ENCODE measurements at regions not wholly inside any gene's neighbourhood (a gene's known extent, or its start where the extent isn't known, plus 50 kb on each side); places are given as distances from the start of the nearest gene placed in this dataset.

DNA sequence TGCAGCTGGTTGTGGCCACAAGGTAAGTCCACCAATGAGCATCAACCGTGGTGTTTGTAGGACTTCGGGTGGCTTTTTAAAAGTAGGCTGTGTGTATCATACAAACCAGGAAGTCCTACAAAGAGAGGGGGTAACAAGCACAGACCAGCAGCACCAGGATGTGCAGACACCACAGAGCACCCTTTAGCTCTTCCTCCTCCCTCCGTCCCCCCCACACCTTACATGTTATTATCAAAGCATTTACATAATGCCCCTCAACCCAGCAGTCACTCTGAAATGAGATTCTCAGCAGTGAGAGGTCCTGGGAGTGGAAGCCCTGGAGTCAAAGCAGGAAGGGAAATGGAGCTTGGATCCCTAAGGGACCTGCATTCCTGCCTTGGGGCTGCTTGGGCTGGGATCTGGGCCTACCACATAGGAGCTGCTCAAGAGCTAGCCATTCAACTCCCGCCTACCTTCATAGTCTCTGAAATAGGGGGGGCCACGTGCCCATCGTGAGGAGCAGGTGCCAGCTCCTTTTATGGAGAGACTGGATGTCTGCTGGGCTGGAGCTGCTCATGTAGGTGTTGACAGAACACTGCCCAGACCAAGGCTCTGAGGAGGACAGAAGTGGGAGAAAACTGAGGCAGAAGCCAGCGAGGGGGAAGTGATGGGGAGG lies 90.6 kb downstream of the PSMB1 start:
- Histone ChIP-seq H3K4me3 (ENCODE audit: low read length) (no peak overlapping the region), H3K9me3 (ENCODE audit: control insufficient read depth, insufficient read depth, low read length) (peaks cover 2% of the 10 kb centered on the region), H3K27me3 (ENCODE audit: control insufficient read depth, insufficient read depth, low read length) (no peaks in the 10 kb centered on the region), H3K36me3 (ENCODE audit: control insufficient read depth, insufficient read depth, low read length) (no peaks in the 10 kb centered on the region), H3K27ac (ENCODE audit: low read length) (no peak overlapping the region), H3K4me1 (ENCODE audit: control insufficient read depth, insufficient read depth, low read length) (no peaks in the 10 kb centered on the region)
- WGBS (ENCODE audit: insufficient coverage, insufficient read length): no CpG with 5 or more reads among the region's 7 CpGs
- DNase-seq (ENCODE audit: low read depth, low spot score): no peak

DNA sequence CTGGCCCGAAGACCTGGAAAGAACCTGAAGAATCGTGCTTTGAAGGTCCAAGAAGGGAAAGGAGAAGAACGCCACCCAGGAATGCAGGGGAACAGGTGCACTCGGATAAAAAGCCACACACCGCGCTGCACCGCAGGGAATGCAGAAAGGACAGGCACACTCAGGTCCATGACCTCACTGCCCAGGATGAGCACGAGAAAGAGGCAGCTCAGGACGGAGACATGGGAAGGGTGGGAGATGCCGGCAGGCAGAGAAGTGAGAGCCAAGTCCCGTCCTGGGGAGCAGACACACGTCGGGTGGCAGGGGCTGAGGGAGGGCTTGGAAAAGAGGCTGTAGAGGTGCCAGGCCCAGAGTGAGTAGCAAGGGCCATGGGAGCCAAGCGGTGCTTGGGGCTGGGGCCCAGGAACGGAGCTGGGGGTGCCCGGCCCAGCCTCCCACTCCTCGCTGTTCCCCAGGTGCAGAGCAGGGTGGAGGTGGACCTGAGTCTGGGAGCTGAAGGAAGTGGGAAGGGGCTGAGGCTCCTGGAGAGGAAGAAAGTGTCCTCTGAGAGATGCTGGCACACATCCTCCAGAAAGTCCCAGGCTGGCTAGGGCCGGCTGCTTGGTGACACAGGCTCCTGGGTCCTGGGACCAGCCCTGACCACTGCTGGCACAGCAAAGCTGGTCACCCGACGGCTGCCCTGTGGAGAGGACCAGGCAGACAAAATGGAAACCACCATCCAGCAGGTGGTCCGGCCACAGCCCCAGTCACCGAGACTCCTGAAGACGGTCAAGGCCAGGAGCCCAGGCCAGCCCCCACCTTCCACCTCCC lies 91.3 kb downstream of the PSMB1 start:
- no CpG with 5 or more reads among the region's 23 CpGs for WGBS (ENCODE audit: insufficient coverage, insufficient read length)
- Histone ChIP-seq H3K4me3 (ENCODE audit: low read length) (no peak overlapping the region), H3K36me3 (ENCODE audit: control insufficient read depth, insufficient read depth, low read length) (no peaks in the 10 kb centered on the region), H3K27me3 (ENCODE audit: control insufficient read depth, insufficient read depth, low read length) (no peaks in the 10 kb centered on the region), H3K4me1 (ENCODE audit: control insufficient read depth, insufficient read depth, low read length) (no peaks in the 10 kb centered on the region), H3K27ac (ENCODE audit: low read length) (no peak overlapping the region), H3K9me3 (ENCODE audit: control insufficient read depth, insufficient read depth, low read length) (peaks cover 2% of the 10 kb centered on the region)
- DNase-seq (ENCODE audit: low read depth, low spot score): no peak

DNA sequence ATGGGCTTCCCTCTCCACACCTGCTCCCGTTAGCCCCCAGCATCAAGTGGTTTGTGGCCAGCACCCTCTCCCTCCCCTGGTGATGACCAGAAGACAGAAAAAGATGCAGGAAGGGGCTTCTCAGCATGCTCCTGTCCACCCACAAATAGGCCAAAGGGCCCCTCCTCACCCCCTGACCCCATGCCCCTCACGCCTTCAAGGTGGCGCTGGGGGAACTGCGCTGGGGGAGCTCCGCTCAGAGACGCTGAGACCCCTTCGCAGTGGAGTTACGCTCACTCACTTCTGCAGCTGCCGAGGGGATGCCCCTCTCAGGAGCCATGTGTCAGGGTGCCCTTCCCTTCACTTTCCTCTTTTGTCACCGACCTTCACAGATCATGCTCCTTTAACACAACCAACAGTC lies 92.0 kb downstream of the PSMB1 start:
- Histone ChIP-seq H3K4me1 (ENCODE audit: control insufficient read depth, insufficient read depth, low read length) (no peaks in the 10 kb centered on the region), H3K36me3 (ENCODE audit: control insufficient read depth, insufficient read depth, low read length) (no peaks in the 10 kb centered on the region), H3K27ac (ENCODE audit: low read length) (no peak overlapping the region), H3K27me3 (ENCODE audit: control insufficient read depth, insufficient read depth, low read length) (no peaks in the 10 kb centered on the region), H3K9me3 (ENCODE audit: control insufficient read depth, insufficient read depth, low read length) (peaks cover 2% of the 10 kb centered on the region), H3K4me3 (ENCODE audit: low read length) (no peak overlapping the region)
- DNase-seq (ENCODE audit: low read depth, low spot score): no peak
- no CpG with 5 or more reads among the region's 10 CpGs for WGBS (ENCODE audit: insufficient coverage, insufficient read length)

DNA sequence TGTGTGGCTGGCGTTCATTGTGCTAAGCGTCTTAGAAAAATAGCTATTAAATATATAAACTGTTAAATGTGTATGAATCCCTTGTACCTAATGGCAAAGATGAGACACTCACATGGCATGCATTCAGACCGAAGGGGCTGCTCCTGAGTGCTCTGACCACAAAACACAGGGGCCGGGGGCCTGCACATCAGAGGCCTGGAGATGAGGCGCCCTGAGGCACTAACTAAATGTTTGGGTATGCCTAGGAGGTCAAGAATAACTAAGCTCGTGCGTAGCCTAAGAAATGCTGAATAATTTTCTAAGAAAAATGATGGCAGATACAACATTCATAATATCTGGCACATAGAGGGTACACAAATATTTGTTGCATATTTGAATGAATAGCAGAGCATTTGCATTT lies 92.5 kb downstream of the PSMB1 start:
- H3K27me3 ChIP-seq (ENCODE audit: control insufficient read depth, insufficient read depth, low read length): no peaks in the 10 kb centered on the region
- no CpG with 5 or more reads among the region's 7 CpGs for WGBS (ENCODE audit: insufficient coverage, insufficient read length)

GRCh38 chr6:170459451-170459850 lies 93.7 kb downstream of the PSMB1 start:
- Histone ChIP-seq H3K27me3 (ENCODE audit: control insufficient read depth, insufficient read depth, low read length) (no peaks in the 10 kb centered on the region), H3K9me3 (ENCODE audit: control insufficient read depth, insufficient read depth, low read length) (no peaks in the 10 kb centered on the region), H3K4me3 (ENCODE audit: low read length) (no peak overlapping the region), H3K4me1 (ENCODE audit: control insufficient read depth, insufficient read depth, low read length) (peaks cover 1% of the 10 kb centered on the region; the same call in 1 of the 2 replicates), H3K36me3 (ENCODE audit: control insufficient read depth, insufficient read depth, low read length) (no peaks in the 10 kb centered on the region), H3K27ac (ENCODE audit: low read length) (no peak overlapping the region)
- DNase-seq (ENCODE audit: low read depth, low spot score): no peak
- no CpG with 5 or more reads among the region's 6 CpGs for WGBS (ENCODE audit: insufficient coverage, insufficient read length)

More for the DNA sequence above, 92.5 kb downstream of the PSMB1 start:
- H3K4me1 ChIP-seq (ENCODE audit: control insufficient read depth, insufficient read depth, low read length): no peaks in the 10 kb centered on the region
- H3K9me3 ChIP-seq (ENCODE audit: control insufficient read depth, insufficient read depth, low read length): no peaks in the 10 kb centered on the region
- no peaks in the 10 kb centered on the region for H3K36me3 ChIP-seq (ENCODE audit: control insufficient read depth, insufficient read depth, low read length)
- H3K27ac ChIP-seq (ENCODE audit: low read length): no peak overlapping the region
- no peak for DNase-seq (ENCODE audit: low read depth, low spot score)
- no peak overlapping the region for H3K4me3 ChIP-seq (ENCODE audit: low read length)

GRCh38 chr6:170456886-170457698 lies 96.0 kb downstream of the PSMB1 start:
- DNase-seq (ENCODE audit: low read depth, low spot score): no peak
- no peak overlapping the region for H3K27ac ChIP-seq (ENCODE audit: low read length)
- no CpG with 5 or more reads among the region's 11 CpGs for WGBS (ENCODE audit: insufficient coverage, insufficient read length)

More at GRCh38 chr6:170456886-170457698, 96.0 kb downstream of the PSMB1 start:
- Histone ChIP-seq H3K4me1 (ENCODE audit: control insufficient read depth, insufficient read depth, low read length) (peaks cover 1% of the 10 kb centered on the region; the same call in 1 of the 2 replicates), H3K36me3 (ENCODE audit: control insufficient read depth, insufficient read depth, low read length) (no peaks in the 10 kb centered on the region), H3K9me3 (ENCODE audit: control insufficient read depth, insufficient read depth, low read length) (no peaks in the 10 kb centered on the region), H3K27me3 (ENCODE audit: control insufficient read depth, insufficient read depth, low read length) (no peaks in the 10 kb centered on the region), H3K4me3 (ENCODE audit: low read length) (no peak overlapping the region)

All from iPS DF 6.9 (cell line).